Cardiac fibroblast (primary cell): ENCODE measurements at regions not wholly inside any gene's neighbourhood (a gene's known extent, or its start where the extent isn't known, plus 50 kb on each side); places are given as distances from the start of the nearest gene placed in this dataset.
A peak's percentile ranks its signal among the peaks of the same experiment; 100 is the strongest.

ENCODE experiments used
- DNase-seq, 2 donors: peaks; one replicate each; pipeline versions ENCODE4 v3.0.0 to v3.0.0-alpha.2; 2010; ENCODE audit warnings: low read depth in 2 of 2
- H3K4me3 ChIP-seq, 2 donors: replicated peaks in 1 of 2; 1 replicate in 1 of 2; 2 replicates in 1 of 2; pipeline ENCODE4 v1.5.1; 2011; ENCODE audit warnings: low read depth in 2 of 2, low read length in 2 of 2, mild to moderate bottlenecking in 2 of 2, moderate library complexity in 1 of 2
- TF ChIP-seq, protein P1 (sequence below): IDR thresholded peaks from one replicate; pipeline ENCODE4 v1.5.1; 2011; ENCODE audit warnings: low read depth, mild to moderate bottlenecking, low read length, inconsistent platforms

GRCh38 chr1:60573726-60574409 is 500.3 kb upstream of the C1orf87 start:
- H3K4me3 ChIP-seq: no peak overlapping the region
- DNase-seq: peak; percentile 63 to 93
- TF ChIP-seq, protein P1, sequence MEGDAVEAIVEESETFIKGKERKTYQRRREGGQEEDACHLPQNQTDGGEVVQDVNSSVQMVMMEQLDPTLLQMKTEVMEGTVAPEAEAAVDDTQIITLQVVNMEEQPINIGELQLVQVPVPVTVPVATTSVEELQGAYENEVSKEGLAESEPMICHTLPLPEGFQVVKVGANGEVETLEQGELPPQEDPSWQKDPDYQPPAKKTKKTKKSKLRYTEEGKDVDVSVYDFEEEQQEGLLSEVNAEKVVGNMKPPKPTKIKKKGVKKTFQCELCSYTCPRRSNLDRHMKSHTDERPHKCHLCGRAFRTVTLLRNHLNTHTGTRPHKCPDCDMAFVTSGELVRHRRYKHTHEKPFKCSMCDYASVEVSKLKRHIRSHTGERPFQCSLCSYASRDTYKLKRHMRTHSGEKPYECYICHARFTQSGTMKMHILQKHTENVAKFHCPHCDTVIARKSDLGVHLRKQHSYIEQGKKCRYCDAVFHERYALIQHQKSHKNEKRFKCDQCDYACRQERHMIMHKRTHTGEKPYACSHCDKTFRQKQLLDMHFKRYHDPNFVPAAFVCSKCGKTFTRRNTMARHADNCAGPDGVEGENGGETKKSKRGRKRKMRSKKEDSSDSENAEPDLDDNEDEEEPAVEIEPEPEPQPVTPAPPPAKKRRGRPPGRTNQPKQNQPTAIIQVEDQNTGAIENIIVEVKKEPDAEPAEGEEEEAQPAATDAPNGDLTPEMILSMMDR: no peak

DNA sequence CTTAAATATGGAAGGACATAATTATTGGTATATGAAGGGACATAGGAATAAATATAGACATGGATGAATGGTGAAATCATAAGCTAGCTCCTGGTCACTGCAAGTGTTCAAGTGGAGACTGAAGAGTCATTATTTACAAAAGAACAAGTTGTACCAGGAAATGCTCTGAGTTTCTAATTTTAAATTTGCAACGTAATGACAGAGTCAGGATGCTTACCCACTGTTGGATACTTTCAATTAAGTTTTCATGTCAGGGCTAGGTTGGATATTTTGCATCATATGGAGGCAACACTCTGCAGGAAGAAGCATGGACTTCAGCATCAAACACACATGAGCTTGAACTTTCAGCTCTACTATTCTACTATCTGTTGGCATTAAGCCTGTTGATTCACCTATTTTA is 499.6 kb upstream of the C1orf87 start:
- H3K4me3 ChIP-seq: no peak overlapping the region
- TF ChIP-seq, protein P1: no peak
- peak; percentile 39 to 89 for DNase-seq

DNA sequence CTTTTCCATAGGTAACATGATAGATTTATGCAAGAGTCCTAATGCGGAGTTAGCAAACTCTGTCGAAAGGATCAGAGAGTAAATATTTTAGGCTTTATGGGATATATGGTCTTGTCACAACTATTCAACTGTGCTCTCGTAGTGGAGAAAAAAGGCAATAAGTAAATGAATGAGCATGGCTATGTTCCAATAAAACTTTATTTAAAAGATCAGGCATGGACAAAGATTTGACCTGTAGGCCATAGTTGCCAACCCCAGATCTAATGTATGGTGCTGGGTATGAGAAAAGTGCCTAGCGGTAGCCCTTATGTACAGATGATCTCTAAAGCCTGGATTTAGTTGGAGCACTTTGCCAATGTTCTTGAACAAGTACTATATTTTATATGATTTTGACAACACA is 498.8 kb upstream of the C1orf87 start:
- DNase-seq: no peak
- TF ChIP-seq, protein P1: no peak
- no peak overlapping the region for H3K4me3 ChIP-seq

- TF ChIP-seq, protein P1: no peak
- no peak overlapping the region for H3K4me3 ChIP-seq
- DNase-seq: peak; percentile 43 to 82
Observed at GRCh38 chr1:60571811-60572210, 498.2 kb upstream of the C1orf87 start.

DNA sequence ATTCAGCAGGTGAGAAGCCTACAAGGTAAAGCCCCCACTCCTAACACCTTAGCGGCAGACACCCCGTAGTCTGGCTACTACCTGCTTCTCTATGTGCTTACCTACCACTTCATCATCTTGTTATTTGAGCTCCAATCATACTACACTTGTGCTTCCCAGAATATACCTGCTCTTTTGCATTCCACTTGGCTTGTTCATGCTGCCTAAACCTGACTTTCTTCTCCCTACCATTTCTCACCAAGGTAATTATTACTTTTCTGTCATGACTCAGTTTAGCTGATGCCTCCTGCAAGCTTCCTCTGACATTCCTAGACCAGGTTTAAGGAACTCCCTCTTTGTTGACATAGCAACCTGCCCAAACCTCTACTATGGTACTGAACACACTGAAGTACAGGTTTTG is 495.6 kb upstream of the C1orf87 start:
- no peak overlapping the region for H3K4me3 ChIP-seq
- no peak for DNase-seq
- TF ChIP-seq, protein P1: no peak

DNA sequence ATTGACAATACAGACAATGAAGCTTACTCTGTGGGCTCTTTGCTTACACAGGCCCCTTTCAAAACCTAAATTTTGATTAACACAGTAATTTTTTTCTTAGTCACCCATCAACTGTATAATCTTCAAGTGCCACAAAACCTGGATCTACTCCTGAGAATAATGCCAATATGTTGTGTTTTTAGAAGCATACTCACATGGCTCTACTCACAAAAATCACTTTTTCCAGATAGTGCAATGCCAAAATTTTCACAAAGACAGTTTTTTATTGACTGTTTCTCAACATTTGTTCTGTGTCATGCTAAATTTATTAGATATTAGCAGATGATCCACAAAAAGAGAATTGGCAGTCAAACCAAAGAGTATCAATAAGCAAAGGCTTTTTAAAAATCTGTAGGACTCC is 493.7 kb upstream of the C1orf87 start:
- H3K4me3 ChIP-seq: no peak overlapping the region
- TF ChIP-seq, protein P1: no peak
- DNase-seq: no peak
